ENCODE measurements at regions not wholly inside any gene's neighbourhood (a gene's known extent, or its start where the extent isn't known, plus 50 kb on each side); places are given as distances from the start of the nearest gene placed in this dataset.

DNA sequence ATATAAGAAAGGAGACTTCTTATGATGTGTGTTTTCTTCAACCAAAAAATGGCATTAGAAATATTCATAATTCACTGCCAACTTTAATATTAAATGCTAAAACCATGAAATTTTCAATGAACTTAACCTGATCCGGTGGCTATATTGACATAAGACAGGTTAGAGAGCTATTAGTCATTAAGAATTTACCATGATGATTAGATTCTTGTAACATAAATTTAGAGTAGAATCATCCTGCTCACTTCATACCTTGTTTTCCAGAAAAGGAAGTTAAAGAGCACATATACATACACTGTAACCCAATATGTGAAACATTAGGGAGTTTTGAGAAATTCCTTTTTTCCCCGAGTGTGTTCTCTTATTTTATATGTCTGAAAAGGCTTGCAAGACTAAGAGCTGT lies 430.3 kb upstream of the SEMA3A start:
- DNase-seq (ENCODE audit: low read depth) = no peak

GRCh38 chr7:84624527-84624926 lies 429.9 kb upstream of the SEMA3A start:
- no peak for DNase-seq (ENCODE audit: low read depth)

- no peak for DNase-seq (ENCODE audit: low read depth)
These were observed 422.9 kb upstream of the SEMA3A start for GRCh38 chr7:84617265-84618030.

DNA sequence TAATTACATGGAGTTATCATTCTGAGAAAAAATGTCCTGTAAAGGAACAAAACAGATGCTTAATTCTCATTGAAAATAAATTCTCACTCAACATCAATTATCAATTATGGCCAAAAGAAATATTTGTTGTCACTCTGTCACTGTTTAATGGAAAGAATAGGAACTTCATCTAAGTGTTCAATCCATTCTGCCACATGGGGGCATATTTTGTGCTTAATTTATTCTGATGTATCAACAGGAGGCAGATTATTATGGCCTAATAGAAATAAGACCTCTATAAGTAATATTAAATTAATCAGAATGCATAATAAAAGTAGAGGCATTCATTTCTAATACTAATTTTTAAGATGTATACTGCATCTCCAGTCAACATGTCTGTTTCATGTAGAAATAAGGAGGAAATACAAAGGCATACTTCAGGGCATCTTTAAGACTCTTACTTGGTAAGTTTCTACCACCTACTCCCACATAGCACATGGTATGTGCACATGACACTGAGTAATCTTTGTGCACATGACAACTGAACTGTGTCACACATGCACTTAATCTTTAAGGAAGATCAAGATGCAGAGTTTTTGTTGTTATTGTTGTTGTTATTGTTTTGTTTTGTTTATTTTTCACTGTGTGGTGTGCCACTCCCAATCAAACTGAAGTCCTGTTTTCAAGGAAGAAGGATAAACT lies 420.4 kb upstream of the SEMA3A start:
- DNase-seq (ENCODE audit: low read depth) = no peak

DNA sequence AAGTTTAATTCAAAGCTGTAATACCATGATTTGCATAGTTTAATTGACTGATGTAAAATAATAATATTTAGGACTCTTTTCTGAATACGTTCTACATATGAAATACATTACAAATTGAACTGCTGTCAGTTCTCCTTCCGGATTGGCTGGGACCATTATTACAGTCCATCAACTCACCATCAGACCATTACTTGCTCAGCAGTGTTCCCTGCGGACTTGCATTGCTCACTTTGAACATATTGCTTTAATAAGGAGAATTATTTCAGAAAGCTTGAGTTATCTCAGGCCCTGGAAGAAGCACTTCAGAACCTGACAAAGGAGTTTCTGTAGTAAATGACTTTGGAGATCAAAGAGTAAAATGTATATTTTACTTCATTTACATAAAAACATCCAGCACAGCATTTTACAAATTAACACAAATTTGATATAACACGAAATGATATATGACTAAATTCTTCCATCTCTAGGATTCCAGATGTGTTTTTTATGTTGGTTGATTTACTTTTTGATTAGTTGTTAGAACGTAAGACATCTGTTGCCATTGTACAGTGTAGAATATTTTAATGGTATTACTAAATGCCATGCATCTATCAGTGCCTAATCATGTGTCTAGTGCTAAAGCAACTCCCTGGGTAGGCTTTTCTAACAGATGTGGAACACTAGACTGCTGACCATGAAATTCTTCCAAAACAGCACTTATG lies 418.5 kb upstream of the SEMA3A start:
- DNase-seq (ENCODE audit: low read depth) = no peak

- no peak for DNase-seq (ENCODE audit: low read depth)
These were observed 416.8 kb upstream of the SEMA3A start for GRCh38 chr7:84611391-84611790.

- DNase-seq (ENCODE audit: low read depth) = no peak
These were observed 415.8 kb upstream of the SEMA3A start for GRCh38 chr7:84610390-84610789.

DNA sequence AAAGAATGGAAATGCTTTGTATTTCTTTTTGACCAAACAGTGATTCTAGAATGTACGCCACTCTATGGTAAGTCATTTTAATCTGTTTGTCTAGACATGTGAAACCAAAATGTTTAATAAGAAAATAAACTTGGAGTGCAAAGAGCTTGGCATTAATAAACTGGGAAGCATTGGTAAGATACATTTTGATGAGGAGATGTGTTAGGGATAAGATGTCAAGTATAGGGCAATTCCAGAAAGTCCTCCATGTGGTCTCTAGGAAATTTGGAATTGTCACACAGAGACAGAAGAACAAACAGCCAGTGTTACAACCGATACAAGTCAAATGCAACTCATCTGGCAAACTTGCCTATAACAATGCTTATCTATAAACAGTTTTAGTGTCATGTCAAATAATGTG lies 410.7 kb upstream of the SEMA3A start:
- DNase-seq (ENCODE audit: low read depth) = no peak

DNA sequence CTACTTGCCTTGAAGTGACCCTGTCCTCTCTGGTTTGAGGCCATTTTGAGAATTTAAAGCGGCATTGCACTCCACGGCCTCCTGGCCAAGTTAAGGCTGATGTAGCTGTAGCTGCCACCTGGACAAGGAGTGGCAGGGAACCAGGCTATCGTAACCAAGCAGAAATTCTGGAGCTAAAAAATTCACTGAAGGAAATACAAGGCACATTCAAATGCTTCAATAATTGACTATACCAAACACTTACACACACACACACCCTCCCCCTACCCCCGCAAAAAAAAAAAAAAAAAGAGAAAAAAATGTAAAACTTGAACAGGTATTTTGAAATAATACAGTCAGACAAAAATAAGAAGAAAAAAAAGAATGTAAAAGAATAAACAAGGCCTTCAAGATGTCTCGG lies 409.0 kb upstream of the SEMA3A start:
- no peak for DNase-seq (ENCODE audit: low read depth)

GRCh38 chr7:84595026-84595425 lies 400.4 kb upstream of the SEMA3A start:
- no peak for DNase-seq (ENCODE audit: low read depth)

- DNase-seq (ENCODE audit: low read depth) = no peak
These were observed 397.3 kb upstream of the SEMA3A start for GRCh38 chr7:84591897-84592296.

- no peak for DNase-seq (ENCODE audit: low read depth)
These were observed 394.4 kb upstream of the SEMA3A start for GRCh38 chr7:84589012-84589411.

GRCh38 chr7:84583331-84583730 lies 388.7 kb upstream of the SEMA3A start:
- DNase-seq (ENCODE audit: low read depth) = no peak

- DNase-seq (ENCODE audit: low read depth) = no peak
These were observed 388.2 kb upstream of the SEMA3A start for GRCh38 chr7:84582747-84583146.

DNA sequence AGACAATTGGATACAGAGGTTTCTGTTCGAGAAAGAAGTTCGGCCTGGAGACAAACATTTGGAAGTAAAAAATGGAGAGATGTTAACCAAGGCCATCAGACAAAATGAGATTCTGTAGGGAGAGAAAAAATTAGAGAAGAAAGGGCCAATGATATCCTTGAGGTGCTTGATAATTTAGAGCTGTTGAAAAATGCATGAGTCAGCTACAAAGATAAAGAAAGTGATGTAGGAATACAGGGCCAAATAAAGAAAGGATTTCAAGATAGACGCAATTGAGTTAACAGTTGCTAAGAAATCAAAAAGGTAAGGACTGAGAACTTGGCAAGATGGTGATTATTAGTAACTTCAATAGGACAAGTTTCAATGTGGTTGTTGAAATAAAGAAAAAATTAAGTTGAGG lies 384.2 kb upstream of the SEMA3A start:
- no peak for DNase-seq (ENCODE audit: low read depth)

DNA sequence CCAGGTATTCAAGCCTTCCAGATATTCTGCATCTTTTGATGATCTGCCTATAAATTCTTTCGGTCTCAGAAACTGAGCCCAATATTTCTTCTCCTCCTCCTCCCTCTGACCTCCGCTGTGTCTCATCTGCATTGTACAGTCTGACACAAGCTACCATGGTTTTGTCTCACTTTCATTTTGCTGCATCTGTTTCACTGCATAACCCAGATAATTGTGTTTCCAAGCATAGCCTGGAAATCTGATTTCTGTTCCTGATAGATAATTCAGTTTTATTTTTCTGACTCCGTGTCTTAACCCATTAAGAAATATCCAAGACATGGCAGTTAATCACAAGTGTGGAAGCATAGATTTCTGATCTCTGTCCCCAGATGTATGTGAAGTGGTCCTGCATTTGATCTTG lies 374.2 kb upstream of the SEMA3A start:
- no peak for DNase-seq (ENCODE audit: low read depth)

- no peak for DNase-seq (ENCODE audit: low read depth)
These were observed 370.9 kb upstream of the SEMA3A start for GRCh38 chr7:84565345-84566074.

GRCh38 chr7:84553711-84554110 lies 359.1 kb upstream of the SEMA3A start:
- DNase-seq (ENCODE audit: low read depth) = no peak

DNA sequence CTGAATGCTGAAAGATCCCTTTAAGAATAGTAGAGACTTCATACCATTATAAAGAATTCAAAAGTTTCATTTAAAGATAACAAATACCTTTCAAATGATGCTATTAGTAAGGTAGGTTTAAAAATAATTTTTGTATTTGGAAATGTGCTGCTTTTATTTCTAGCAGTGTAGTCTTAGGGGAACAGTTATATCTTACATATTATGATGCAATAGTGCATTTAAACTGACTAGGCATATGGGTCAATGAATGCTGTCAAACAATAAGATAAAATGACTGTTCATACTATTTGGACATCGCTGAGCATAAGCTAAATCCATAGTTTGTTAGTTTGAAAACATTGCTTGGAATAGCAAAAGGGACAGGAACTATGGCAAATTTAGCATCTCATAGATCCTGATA lies 354.8 kb upstream of the SEMA3A start:
- no peak for DNase-seq (ENCODE audit: low read depth)

DNA sequence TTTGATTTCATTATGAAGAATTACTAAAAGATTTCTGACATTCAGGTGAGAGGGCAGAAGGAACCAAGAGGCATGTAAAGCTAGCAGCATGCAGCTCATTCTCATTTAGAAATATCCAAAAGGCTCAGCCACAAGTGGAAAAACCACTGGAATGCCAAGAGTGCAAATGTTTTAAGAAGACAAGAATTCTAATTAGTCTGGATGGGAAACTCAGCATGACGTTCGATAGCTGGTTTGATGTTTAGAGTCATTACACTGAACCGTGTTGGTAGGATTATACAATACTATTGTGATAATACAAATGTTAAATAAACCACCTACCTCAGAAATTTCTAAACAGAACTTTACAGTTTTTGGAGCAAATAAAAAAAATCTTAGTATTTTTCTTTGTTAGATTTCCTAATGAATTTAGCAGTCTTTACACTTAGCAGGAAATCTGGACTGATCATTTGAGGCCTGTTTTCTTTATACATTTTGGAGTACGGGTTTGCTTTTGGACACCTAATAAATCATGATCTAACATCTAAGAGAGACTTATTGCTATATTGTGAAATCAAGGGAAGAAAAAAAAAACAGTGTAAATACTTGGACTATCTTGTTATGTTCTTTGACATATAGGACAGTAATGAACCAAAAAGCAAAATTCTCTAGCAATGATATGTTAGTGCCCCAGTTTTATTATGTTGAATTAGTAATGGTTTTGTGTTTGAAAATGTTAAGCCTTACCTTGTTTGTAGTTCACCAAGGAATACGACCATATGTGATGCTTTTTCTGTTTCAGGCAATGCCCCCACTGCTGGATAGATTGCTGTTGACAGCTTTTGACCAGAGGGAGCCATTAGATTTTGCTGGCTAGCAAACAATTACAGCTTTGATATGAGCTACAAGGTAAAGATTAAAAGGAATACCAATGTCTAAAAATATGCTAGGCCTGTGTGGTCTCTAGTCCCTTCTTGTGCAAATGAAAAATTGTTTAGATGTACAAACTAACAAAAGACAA lies 354.1 kb upstream of the SEMA3A start:
- DNase-seq (ENCODE audit: low read depth) = no peak

DNA sequence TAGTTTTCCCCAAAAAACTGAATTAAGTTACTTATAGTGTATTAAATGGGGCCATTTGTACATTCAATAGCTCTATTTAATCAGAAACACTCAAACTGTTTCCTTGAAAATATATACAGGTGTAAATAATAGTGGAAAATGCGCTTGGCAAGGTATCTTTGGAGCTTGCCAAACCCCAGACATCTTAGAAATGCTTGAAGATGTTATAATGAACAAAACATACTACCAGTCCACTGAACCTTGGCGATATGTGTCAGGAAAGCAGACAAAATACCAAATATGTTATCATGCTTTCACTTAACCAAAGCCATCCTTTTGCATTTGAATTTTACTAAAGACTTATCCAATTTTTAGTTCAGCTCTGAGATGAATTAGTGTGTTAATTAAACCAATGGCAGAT lies 352.7 kb upstream of the SEMA3A start:
- DNase-seq (ENCODE audit: low read depth) = no peak
